HG03521 (cell line): ENCODE measurements at regions not wholly inside any gene's neighbourhood (a gene's known extent, or its start where the extent isn't known, plus 50 kb on each side); places are given as distances from the start of the nearest gene placed in this dataset.
"Not testable (repeated sequence)": the region's sequence is repeated elsewhere in the genome, so short reads cannot be mapped to it uniquely, and the experiment has no call there.

Source experiments
- ATAC-seq: cut with Tn5 transposase; IDR thresholded peaks from one replicate; pipeline ENCODE4 v1.9.1; 2021; ENCODE audit warnings: mild to moderate bottlenecking, moderate library complexity; ENCODE audit not compliant: unreplicated experiment

GRCh38 chr13:90838317-90838960 lies 509.0 kb upstream of the MIR17HG start:
- no peak for ATAC-seq

GRCh38 chr13:90839061-90839460 lies 508.4 kb upstream of the MIR17HG start:
- ATAC-seq: no peak

- no peak for ATAC-seq
Measured at GRCh38 chr13:90846936-90847335, 500.6 kb upstream of the MIR17HG start.

- not testable (repeated sequence) for ATAC-seq
Measured at GRCh38 chr13:90853666-90854065, 493.8 kb upstream of the MIR17HG start.

- no peak for ATAC-seq
Measured at GRCh38 chr13:90857921-90858320, 489.6 kb upstream of the MIR17HG start.

- no peak for ATAC-seq
Measured at GRCh38 chr13:90866006-90866405, 481.5 kb upstream of the MIR17HG start.

GRCh38 chr13:90867336-90867683 lies 480.2 kb upstream of the MIR17HG start:
- ATAC-seq: peak; percentile 97

GRCh38 chr13:90868321-90868920 lies 479.1 kb upstream of the MIR17HG start:
- ATAC-seq: no peak

- no peak for ATAC-seq
Measured at GRCh38 chr13:90869580-90869979, 477.9 kb upstream of the MIR17HG start.

- no peak for ATAC-seq
Measured at GRCh38 chr13:90872491-90873025, 474.9 kb upstream of the MIR17HG start.

GRCh38 chr13:90880790-90881189 lies 466.7 kb upstream of the MIR17HG start:
- ATAC-seq: no peak

- no peak for ATAC-seq
Measured at GRCh38 chr13:90882551-90882950, 464.9 kb upstream of the MIR17HG start.

GRCh38 chr13:90883592-90883991 lies 463.9 kb upstream of the MIR17HG start:
- ATAC-seq: no peak

GRCh38 chr13:90884066-90884465 lies 463.4 kb upstream of the MIR17HG start:
- ATAC-seq: no peak

- no peak for ATAC-seq
Measured at GRCh38 chr13:90889906-90890834, 457.3 kb upstream of the MIR17HG start.

- ATAC-seq: no peak
Measured at GRCh38 chr13:90891329-90891728, 456.2 kb upstream of the MIR17HG start.

GRCh38 chr13:90893199-90893598 lies 454.3 kb upstream of the MIR17HG start:
- not testable (repeated sequence) for ATAC-seq

GRCh38 chr13:90896002-90896401 lies 451.5 kb upstream of the MIR17HG start:
- no peak for ATAC-seq

- ATAC-seq: no peak
Measured at GRCh38 chr13:90898811-90899210, 448.7 kb upstream of the MIR17HG start.

- no peak for ATAC-seq
Measured at GRCh38 chr13:90899416-90899815, 448.1 kb upstream of the MIR17HG start.

- no peak for ATAC-seq
Measured at GRCh38 chr13:90902255-90902654, 445.2 kb upstream of the MIR17HG start.

- ATAC-seq: no peak
Measured at GRCh38 chr13:90906554-90906953, 440.9 kb upstream of the MIR17HG start.
